GM23248 (cell line): ENCODE measurements at regions not wholly inside any gene's neighbourhood (a gene's known extent, or its start where the extent isn't known, plus 50 kb on each side); places are given as distances from the start of the nearest gene placed in this dataset.

Source experiments
- DNase-seq: peaks from one replicate; pipeline ENCODE4 v3.0.0-alpha.2; 2015
- H2AFZ ChIP-seq: fragments of 200-600 bp; sonication (generic); 2 replicates; pipeline ENCODE4 v1.6.1; 2016; ENCODE audit warnings: antibody characterized with exemption
- H3F3A ChIP-seq: fragments of 200-600 bp; sonication (generic); 2 replicates; pipeline ENCODE4 v1.6.1; 2016; ENCODE audit warnings: mild to moderate bottlenecking, antibody characterized with exemption, mixed run types; ENCODE audit not compliant: insufficient read depth
- H3K27ac ChIP-seq: fragments of 200-600 bp; sonication (generic); 2 replicates; pipeline ENCODE4 v1.5.1; 2016; ENCODE audit warnings: mild to moderate bottlenecking
- H3K27me3 ChIP-seq: fragments of 200-600 bp; sonication (generic); replicated peaks from 2 replicates; pipeline ENCODE4 v1.6.1; 2016; ENCODE audit warnings: mild to moderate bottlenecking; ENCODE audit not compliant: insufficient read depth
- H3K36me3 ChIP-seq: fragments of 200-600 bp; sonication (generic); 2 replicates; pipeline ENCODE4 v1.6.1; 2016; ENCODE audit warnings: low read depth, mild to moderate bottlenecking
- H3K4me1 ChIP-seq: fragments of 200-600 bp; sonication (generic); 2 replicates; pipeline ENCODE4 v1.6.1; 2016; ENCODE audit warnings: mild to moderate bottlenecking; ENCODE audit not compliant: insufficient read depth
- H3K4me2 ChIP-seq: fragments of 200-600 bp; sonication (generic); one replicate; pipeline ENCODE4 v1.6.1; 2016; ENCODE audit warnings: mild to moderate bottlenecking; ENCODE audit not compliant: unreplicated experiment
- H3K4me3 ChIP-seq: fragments of 200-600 bp; sonication (generic); 2 replicates; pipeline ENCODE4 v1.5.1; 2016; ENCODE audit warnings: mild to moderate bottlenecking
- H3K79me2 ChIP-seq: fragments of 200-600 bp; sonication (generic); 2 replicates; pipeline ENCODE4 v1.6.1; 2016; ENCODE audit warnings: mild to moderate bottlenecking; ENCODE audit not compliant: insufficient read depth
- H3K9ac ChIP-seq: fragments of 200-600 bp; sonication (generic); 2 replicates; pipeline ENCODE4 v1.6.1; 2016; ENCODE audit warnings: mild to moderate bottlenecking
- H3K9me2 ChIP-seq: fragments of 200-600 bp; sonication (generic); 2 replicates; pipeline ENCODE4 v1.6.1; 2016; ENCODE audit warnings: mixed run types, mild to moderate bottlenecking, moderate library complexity; ENCODE audit not compliant: insufficient read depth
- H3K9me3 ChIP-seq: fragments of 200-600 bp; sonication (generic); one replicate; pipeline ENCODE4 v1.6.1; 2017; ENCODE audit warnings: low read depth
- H4K20me1 ChIP-seq: fragments of 200-600 bp; sonication (generic); 2 replicates; pipeline ENCODE4 v1.6.0; 2016; ENCODE audit not compliant: insufficient read depth
- EZH2 ChIP-seq: fragments of 200-600 bp; sonication (generic); IDR thresholded peaks from 2 replicates; pipeline ENCODE4 v1.6.1; 2018; ENCODE audit warnings: antibody characterized with exemption, mild to moderate bottlenecking; ENCODE audit not compliant: insufficient read depth, poor library complexity, severe bottlenecking
- EZH2phosphoT487 ChIP-seq: fragments of 200-600 bp; sonication (generic); IDR thresholded peaks from 2 replicates; pipeline ENCODE4 v1.6.1; 2018; ENCODE audit warnings: antibody characterized with exemption, moderate library complexity, mild to moderate bottlenecking, low read depth; ENCODE audit not compliant: insufficient read depth
- WGBS, 2 experiments: methylation state at CpG; one replicate each; pipeline ENCODE4 v1.1.6; 2015 to 2017; ENCODE audit warnings: low lambda C conversion rate in 2 of 2, low coverage in 1 of 2; ENCODE audit errors: missing lambda C conversion rate in 2 of 2; 5-methylcytosine and 5-hydroxymethylcytosine counted together
- in situ Hi-C: fragments of 300-500 bp; cut with MboI; formaldehyde crosslinking; loops from 2 replicates; pipeline ENCODE4 v1.15.0; 2020

DNA sequence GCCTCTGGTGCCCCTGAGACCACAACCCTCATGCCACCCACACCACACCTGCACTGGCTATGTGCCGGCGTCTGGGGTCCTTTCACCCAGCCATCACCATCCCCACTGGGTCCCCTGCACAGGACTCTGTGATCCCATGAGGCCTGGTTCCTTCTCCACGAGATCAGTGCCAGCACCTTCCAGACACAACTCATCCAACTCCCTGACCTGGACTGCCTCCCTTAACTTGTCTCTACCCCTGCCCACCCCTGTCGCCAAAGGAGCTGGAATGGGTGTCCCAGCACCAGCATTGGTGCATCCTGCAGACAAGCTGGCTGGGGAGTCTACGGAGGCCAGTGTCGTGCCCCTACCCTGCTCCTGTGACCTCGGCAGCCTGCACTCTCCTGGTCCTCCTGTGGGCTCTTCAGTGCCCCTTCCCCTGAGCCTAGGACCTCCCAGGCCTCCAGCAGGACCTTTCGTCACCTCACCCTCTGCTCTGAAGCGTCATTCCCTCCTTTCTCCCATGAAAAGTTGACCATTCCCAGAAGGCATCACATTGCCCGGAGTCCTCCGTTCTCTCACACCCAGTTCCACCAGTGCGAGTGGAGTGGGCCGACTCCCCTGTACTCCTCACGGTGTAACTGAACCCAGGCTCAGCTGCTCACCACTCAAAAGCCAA is 87.7 kb downstream of the NSUN2 start:
- Histone ChIP-seq H3K79me2 (no peaks in the 10 kb centered on the region), H3K27ac (no peak overlapping the region), H2AFZ (no peak overlapping the region), H4K20me1 (no peaks in the 10 kb centered on the region), H3K4me2 (no peak overlapping the region), H3K4me3 (no peak overlapping the region), H3K9ac (no peak overlapping the region), H3K9me3 (no peaks in the 10 kb centered on the region), H3K36me3 (no peaks in the 10 kb centered on the region), H3F3A (no peaks in the 10 kb centered on the region), H3K4me1 (no peaks in the 10 kb centered on the region), H3K9me2 (no peaks in the 10 kb centered on the region), H3K27me3 (no peaks in the 10 kb centered on the region)
- no peak for DNase-seq
- TF ChIP-seq EZH2 (no peak), EZH2phosphoT487 (no peak)
- WGBS, 2 experiments, result 49 to 52% methylated on average over 14 of the region's 14 CpGs
- in situ Hi-C loops, result no loop called here

DNA sequence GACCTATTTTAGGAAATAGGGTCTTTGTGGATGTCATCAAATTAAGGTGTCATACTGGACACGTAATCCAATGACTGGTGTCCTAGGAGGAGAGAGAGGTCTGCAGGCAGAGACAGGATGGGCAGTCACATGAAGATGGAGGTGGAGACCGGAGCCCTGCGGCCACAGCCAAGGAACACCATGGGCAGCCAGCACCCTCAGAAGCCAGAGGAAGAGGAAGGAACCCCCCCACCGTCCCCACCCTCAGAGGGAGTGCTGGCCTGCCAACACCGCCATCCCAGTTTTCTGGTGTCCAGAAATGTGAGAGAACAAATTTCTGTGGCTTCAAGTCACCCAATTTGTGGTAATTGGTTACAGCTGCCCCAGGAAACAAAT is 88.3 kb downstream of the NSUN2 start:
- H3K4me3 ChIP-seq, result no peak overlapping the region
- TF ChIP-seq EZH2phosphoT487, result no peak
- in situ Hi-C loops, result no loop called here

More for the DNA sequence above, 88.3 kb downstream of the NSUN2 start:
- no peaks in the 10 kb centered on the region for H3K27me3 ChIP-seq
- H3K79me2 ChIP-seq, result no peaks in the 10 kb centered on the region
- no peak for DNase-seq
- WGBS, 2 experiments, result 14 to 18% methylated on average over 5 of the region's 5 CpGs
- no peak overlapping the region for H2AFZ ChIP-seq
- no peaks in the 10 kb centered on the region for H3K36me3 ChIP-seq
- H3K4me2 ChIP-seq, result no peak overlapping the region
- no peaks in the 10 kb centered on the region for H3F3A ChIP-seq
- no peaks in the 10 kb centered on the region for H3K9me3 ChIP-seq
- no peak overlapping the region for H3K27ac ChIP-seq
- H4K20me1 ChIP-seq, result no peaks in the 10 kb centered on the region
- no peaks in the 10 kb centered on the region for H3K9me2 ChIP-seq
- H3K4me1 ChIP-seq, result no peaks in the 10 kb centered on the region
- H3K9ac ChIP-seq, result no peak overlapping the region
